ENCODE measurements at regions not wholly inside any gene's neighbourhood (a gene's known extent, or its start where the extent isn't known, plus 50 kb on each side); places are given as distances from the start of the nearest gene placed in this dataset.

- TF ChIP-seq CTCF (IDR thresholded peaks at IDR 0.05; ENCODE audit: low read depth, low read length, poor library complexity, severe bottlenecking) (no peak), EZH2phosphoT487 (IDR thresholded peaks at IDR 0.05; ENCODE audit: borderline replicate concordance, low read length) (no peak)
Observed at GRCh38 chr5:99019812-99020697, 91.2 kb upstream of the CHD1 start.
